ENCODE measurements at regions not wholly inside any gene's neighbourhood (a gene's known extent, or its start where the extent isn't known, plus 50 kb on each side); places are given as distances from the start of the nearest gene placed in this dataset.

DNA sequence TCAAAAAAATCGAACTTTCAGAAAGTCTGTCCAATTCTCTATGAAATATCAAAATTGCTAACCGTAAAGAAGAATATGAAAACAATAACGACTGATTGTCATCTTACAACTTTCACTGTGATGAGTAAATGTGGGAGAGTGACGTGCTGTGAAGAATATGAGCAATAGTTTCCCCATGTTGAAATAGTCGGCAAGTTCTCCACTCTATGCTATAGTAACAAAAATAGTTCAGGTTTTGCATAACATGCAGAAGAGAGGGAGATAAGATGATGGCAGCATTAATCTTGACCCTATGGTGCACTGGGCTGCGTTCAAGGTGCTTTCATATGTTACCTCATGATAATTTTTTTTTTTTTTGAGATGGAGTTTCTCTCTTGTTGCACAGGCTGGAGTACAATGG, 196.8 kb upstream of the CYRIA start:
- DNase-seq, result no peak

DNA sequence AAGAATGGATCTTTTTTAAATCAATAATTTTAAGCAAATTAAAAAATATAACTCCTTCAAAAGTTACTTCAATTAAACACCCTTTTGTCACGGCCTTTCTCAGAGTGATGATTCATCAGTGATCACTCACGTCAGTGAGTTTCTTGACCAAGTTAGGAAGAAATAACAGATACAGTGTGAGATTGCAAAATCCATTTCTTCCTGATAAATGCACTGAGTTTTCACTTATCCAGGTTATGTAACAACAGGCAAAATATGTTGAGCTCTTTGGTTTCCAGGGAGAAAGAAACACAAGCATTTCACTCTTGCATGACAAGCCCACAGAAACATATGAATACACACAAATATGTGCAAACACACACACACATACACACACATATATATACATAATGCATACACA, 195.9 kb upstream of the CYRIA start:
- DNase-seq, result no peak

DNA sequence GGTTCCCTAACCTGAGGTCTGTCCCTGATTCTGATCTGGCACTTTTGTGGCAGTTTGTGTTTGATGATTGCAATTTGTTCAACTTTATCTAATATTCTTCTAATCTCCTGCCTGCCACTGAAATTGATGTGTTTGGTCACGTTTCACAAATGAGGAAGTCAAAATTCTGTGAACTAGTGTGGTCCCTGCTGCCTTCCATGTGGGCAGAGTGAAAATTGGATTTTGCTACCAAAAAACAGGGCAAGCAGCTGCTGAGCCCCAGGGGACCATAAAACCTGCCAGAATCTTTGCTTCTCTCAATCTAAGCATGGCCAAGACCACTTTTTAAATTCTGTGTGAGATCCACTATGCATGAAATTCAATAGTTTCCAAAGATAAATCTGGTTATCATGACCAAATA, 195.5 kb upstream of the CYRIA start:
- DNase-seq, result no peak

DNA sequence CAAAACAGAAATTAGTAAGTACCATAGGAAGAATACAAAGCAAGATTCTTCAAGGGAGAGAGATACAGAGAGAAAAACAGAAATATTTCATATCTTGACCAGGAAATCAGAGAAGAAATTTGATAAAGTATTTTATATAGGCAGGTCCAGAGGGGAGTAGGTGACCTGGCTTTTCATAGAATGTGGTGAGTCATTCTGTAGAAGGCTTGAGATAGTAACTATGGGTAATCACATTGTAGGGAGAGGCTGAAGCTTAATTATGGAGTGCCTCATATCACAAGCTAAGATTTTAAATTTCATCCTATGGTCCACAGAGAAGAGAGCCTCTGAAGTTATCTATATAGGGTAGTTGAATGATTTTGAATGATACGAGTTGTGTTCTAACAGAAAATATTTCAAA, 195.0 kb upstream of the CYRIA start:
- DNase-seq, result no peak

DNA sequence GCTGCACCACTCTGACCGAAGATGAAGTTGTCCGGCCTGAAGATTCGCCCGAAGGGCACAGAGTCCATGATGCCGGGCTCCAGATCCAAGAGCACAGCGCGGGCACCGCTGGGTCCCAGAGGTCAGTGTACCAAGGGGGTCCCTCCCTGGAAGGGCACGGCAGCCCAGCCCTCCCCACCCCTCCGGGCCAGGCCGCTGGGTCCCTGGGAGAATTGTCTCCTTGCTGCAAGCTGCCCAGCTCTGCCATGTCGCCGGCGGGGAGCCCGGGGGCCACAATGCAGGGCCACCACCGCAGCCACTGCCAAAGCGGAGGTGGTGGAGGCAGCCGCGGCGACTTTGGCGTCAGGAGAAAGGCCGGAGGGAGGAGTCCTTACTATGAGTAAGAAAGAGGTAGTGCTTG, 189.5 kb upstream of the CYRIA start:
- no peak for DNase-seq

DNA sequence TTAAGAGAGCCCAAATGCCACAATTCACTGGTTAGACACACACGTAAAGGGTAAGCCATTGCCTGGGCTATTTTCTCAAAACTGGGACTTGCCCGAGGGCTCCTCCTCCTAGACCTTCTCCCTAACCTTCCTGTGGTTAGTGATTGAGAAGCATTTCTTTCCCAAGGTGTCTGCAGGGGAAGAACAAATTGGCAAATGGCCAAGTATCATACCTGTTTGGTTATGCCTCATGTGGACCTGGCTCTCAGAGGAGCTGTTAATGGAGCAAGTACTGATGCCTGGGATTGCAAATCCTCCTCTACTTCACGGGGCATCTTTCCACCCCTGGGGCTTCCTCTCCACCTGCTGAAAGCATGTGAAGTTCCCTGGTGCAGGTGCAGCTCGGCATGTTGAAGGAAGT, 187.5 kb upstream of the CYRIA start:
- no peak for DNase-seq

DNA sequence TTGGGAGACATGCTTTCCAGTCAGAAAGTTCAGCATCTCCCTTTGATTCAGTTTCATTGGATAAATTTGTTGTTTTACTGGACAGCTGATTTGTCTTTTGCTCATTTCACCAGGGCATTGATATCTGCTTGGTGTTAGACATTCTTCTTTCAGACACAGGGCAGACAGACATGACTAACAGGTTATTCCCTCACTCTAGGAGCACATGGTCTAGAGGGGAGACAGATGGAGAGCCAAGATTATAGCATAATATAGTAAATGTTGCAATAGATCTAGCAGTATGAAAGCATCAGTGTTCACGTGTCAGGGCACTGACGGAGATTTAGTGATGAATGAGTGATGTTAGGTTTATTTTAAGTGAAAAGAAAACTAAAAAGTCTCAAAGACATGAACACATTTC, 187.0 kb upstream of the CYRIA start:
- DNase-seq, result no peak

DNA sequence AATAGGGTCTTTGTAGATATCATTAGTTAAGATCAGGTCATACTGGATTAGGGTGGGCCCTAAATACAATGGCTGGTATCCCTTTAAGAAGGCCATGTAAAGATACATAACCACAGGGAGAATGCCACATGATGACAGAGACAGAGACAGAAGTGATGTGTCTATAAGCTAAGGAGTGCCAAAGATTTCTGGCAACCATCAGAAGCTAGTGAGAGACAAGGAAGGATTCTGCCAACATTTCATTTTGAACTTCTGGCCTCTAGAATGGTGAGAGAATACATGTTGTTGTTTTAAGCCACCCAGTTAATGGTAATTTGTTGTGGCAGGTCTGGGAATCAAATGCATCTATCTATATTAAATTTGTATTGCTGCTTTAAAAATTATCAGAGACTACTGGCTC, 185.5 kb upstream of the CYRIA start:
- DNase-seq, result no peak

DNA sequence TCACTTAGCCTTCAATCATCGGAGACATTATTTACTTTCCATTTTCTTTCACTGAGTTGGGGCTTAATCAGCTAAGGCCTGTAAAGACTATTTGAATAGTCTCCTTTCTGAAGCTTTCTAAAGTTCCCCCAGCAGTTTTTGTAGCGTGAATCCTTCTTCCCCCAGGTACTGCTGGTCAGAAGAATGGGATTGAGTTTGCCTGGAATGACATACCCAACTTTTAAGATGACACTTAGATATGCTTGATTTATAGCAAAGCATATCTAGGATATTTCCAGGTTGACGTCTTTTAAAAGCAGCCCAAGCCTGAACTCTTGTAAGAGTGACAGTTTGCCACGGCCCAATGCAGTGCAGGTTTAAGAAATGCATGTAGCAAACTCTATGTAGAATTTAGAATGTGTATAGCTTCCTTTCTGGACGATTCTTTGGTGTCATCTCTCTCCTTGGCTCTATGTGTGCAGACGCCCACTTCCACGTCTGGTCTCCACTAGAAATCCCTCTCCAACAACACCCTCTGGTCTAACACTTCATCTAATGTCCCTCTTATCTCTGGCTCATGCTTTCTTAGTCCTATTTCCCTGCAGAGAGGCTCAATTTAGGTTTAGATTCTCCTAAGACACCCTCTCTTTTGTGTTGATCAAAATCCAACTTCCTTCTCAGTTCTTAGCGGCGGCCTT, 175.0 kb upstream of the CYRIA start:
- DNase-seq, result no peak

DNA sequence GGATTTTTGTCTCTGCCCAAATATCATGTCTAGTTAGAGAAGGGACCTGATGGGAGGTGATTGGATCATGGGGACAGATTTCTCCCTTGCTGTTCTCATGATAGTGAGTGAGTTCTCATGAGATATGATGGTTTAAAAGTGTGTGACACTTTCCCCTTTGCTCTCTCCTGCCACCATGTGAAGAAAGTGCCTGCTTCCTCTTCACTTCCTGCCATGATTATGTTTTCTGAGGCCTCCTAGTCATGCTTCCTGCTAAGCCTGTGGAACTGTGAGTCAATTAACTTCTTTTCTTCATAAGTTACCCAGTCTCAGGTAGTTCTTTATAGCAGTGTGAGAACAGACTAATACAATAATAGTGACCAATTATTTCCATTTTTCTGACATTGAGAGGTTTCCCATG, 167.3 kb upstream of the CYRIA start:
- no peak for DNase-seq

DNA sequence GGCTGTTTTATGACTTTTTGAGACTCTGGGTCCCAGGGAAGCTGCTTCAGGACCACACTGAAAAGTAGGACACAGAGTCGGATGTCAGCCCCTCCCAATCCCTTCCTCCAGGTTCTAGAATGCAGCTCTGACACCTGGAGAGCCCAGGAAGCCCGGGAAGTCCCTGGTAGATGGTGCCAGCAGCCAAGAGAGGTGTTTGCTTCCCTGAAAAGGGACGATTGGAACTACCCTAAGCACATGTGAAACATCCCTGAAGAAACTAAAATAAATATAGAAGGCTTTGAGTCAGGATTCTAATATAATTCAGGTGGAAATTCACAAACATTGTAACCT, 163.2 kb upstream of the CYRIA start:
- no peak for DNase-seq

DNA sequence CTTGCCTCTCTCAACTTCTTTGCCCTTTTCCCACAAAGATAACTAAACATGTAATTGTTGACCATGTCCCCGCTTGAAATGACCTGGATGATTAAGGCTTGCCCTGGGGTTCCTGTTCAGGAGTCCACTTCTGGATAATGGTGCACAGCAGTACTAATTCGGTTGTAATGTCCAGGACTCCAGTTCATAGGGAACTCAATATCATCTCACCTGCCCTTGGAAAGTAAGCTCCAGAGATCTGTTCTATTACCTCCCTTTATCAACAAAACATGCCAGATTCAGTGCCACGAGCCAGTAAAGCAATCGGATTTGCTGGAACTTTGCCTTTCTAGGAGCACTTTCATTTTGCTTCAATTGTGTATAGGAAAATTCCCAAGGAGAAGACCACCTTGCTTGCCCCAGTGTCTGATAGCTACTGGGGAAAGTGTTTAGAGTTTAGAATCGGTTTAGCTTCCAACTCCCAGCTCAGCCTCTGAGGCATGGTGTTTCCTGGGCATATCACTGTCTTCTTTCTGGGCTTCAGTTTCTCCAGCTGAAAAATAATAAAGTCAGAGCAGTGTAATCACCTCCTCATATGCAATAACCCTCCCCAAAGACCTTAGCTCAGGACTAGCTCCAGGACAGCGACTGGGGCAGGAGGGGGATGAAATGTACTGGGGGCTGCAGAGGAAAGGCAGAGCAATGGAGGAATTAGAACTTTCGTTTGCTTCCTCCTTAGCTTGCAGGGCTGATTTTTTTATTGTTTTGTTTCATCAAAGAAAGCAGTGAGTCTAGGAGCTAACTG, 162.6 kb upstream of the CYRIA start:
- no peak for DNase-seq

DNA sequence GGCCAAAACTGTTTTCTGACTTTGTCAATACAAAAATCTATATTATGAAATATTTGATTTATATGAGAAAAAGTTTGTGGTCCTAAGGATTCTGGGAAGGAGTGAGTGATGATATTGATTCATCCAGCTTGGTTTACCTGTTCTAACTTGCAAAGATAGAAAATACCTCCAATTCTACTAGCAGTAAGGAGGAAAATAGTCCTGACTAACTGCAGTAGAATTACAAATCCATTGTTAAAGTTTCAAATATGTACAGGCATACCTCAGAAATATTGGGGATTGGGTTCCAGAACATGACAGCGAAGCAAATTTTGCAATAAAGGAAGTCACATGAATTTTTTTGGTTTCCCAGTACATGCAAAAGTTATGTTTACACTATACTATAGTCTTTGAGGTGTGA, 158.8 kb upstream of the CYRIA start:
- no peak for DNase-seq

DNA sequence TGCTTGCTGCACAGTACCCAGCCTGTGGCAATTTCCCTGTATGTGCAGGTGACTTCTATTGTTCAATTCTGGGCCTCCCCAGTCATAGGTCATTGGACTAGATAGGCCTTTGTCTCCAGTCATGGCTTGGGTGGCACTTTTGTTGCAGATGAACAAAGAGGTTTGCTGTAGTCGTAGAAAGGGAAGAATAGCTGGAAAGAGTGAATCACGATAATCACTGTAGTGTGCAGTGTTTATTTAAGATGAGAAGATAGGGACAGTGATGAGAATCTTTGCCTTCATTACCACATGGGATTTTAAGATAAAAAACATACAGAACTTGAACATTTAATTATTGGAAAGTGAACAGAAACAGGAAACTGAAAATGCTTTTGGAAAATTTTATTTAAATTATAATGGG, 156.1 kb upstream of the CYRIA start:
- no peak for DNase-seq

DNA sequence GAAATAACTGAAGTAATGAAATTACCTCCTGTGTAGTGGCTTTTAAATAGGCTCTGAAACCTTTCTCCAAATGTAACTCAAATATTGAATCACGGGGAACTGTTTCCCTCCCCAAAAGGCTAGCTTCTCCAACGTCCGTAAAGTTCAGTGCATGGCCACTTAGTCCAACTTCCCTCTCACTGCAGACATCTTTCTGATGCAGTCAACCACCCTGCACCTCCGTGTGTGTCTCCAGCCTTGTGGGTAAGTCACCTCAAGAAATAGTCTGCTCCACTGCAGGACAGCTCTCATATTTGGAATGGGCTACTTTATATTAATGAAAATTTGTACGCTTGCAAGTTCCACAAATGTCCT, 152.5 kb upstream of the CYRIA start:
- DNase-seq, result no peak

DNA sequence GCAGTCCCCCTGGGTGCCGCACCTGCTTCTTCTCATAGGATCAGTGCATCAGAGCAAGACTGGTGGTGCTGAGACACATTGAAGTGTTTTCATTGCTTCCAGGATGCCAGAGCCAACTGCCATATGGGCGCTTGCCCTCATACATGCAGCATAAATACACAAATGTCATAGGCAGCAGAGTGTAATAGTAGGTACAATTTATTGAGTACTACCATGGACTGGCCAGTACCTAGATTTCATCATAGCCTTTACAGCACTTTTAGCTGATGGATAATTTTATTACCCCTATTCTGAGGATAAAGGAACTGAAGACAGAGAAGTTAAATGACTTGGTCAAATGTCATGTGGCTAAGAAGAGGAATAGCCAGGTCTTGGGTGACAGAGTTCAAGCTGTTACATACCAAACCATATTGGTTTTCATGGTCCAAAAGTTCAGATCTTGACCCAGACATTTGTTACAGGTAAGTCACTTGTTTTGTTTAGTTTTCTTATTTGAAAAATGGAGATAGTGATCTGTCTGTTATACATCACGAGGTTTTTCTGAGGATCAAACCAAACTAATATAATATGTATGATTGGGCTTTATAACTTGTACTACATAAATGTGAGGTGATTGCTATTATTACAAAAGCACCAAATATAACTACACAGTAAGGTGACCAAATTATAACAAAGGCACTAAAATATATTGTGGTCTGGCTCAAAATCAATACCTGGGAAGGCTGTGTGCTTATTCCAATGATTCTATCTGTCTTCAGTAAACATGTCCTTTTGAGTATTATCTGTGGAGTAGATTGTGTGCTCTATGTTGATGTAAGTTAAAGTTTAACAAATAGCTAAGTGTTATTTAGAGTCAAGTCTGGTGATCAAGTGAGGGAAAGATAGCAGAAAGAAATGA, 151.9 kb upstream of the CYRIA start:
- DNase-seq, result no peak

DNA sequence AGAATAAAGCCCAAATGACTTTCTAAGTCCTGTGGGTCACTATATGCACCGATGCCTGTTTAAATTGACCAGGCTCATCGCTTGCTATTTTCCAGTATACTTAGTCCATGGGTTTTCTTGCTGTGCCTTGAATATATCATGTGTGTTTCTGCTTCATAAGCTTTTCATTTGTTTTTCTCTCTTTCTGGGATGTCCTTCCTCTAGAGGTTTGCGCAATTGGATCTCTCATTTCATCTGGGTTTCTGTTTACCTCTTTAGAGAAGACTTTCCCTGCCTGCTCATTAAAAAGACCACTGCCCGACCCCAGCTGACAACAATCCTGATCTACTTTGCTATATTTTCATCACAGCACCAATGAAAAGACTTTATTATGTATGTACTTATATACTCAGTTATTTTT, 150.9 kb upstream of the CYRIA start:
- no peak for DNase-seq

DNA sequence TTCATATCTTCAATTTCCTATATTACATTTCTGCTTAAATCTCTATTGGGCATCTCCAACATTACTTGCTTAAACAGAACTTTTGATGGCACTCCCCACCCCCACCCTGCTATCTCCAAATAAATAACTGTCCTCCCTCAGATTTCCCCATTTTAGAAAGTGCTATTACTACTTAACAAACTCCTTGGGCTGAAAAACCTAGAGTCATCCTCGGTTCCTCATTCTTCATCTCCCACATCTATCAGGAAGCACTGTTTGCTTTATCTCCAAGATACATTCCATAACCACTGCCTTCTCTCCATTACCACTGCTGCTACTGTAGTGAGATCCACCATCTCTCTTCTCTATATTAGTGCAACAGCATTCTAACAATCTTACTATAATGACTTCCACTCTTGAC, 150.4 kb upstream of the CYRIA start:
- DNase-seq, result no peak

DNA sequence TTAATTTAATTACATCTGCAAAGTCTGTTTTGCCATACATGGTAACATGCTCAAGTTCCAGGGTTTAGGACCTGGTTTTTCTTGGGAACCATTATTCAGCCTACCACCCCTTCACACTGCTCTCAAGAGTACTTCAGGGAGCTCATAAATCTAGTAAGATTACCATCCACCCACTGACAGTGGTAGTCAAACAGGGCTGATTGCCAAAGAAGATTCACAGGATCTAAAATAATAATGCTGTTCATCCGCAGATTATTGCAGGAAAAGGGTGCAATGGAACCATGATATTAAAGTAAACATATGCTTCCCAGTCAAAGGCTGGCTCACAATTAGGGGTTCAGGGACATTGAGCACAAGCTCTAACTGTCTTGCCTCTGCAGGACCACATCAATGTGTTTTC, 148.0 kb upstream of the CYRIA start:
- DNase-seq, result no peak

DNA sequence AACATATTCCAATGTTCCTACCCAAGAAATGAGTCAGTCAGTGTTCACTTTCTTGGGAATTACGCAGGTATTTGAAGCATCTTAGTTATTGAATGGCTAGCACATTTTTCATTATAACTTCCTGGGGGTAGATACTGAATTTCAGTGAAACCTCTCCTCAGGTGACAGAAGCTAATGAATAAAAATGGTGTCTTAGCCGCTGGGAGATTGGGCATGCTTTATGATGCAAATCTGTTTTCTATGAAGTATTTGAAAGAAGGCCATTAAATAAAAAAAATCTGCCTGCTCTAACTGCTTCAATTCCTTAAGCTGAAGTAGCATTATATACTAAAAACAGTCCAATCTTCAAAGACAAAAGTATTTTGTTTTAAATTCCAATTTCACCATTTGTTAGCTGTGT, 132.8 kb upstream of the CYRIA start:
- DNase-seq, result no peak

DNA sequence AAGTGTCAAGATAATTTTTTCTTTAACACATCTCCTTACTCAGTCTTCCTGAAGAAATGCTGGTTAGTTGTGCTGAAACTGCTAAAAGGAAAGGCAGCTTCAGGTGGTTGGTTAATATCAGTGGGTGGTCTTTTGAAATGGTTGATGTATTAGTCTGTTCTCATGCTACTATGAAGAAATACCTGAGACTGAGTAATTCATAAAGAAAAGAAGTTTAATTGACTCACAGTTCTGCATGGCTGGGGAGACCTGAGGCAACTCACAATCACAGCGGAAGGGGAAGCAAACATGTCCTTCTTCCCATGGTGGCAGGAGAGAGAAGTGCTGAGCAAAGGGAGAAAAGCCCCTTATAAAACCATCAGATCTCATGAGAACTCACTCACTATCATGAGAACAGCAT, 125.9 kb upstream of the CYRIA start:
- no peak for DNase-seq

DNA sequence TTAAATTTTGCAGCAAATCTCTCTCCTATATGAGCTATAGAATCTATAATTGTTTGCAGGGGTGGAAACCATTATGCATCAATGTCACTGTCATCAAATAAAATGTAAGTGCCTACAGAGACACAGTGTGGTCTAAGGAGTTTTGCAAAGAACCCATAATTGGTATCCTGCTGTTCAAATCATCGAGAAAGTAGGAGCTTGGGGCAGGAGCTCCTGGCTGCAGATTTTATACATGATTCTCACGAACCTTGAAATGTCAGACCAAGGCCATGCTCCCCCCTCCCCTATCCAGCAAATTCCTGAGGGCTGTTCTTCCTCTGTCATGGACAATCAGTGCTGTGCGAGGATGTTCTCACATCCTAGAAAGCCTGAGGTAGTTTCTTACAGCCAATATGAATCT, 119.5 kb upstream of the CYRIA start:
- DNase-seq, result no peak

DNA sequence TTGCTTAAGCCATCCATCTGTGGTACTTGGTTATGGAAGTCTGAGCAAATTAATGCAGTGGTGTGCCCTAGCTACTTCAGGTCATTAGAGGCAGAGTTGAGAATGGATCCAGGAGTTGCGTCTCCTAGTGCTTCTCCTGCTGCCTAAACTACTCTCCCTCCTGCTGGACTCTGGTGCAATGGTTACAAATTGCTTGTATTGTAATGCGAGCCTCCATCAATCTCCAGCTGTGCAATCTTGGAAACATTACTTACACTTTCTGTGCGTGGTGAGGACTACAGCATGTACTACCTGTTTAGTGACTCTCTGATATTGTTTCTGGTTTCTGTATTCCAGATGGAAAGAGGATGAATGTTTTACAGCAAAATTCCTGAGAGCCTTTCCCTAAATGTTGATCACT, 119.0 kb upstream of the CYRIA start:
- DNase-seq, result no peak
